Psoas muscle (tissue), 7 donors: ENCODE measurements at regions not wholly inside any gene's neighbourhood (a gene's known extent, or its start where the extent isn't known, plus 50 kb on each side); places are given as distances from the start of the nearest gene placed in this dataset.

Experiments used
- ATAC-seq, 4 donors: fragments of 200-7000 bp; cut with Tn5 transposase; one replicate each; pipeline ENCODE4 v1.9.1; 2020; ENCODE audit warnings: moderate library complexity in 3 of 4, mild to moderate bottlenecking in 2 of 4
- DNase-seq, 2 donors: peaks; one replicate each; pipeline ENCODE4 v3.0.0-alpha.2; 2020
- H3K27ac ChIP-seq: fragments of 200-600 bp; one replicate; pipeline ENCODE4 v1.8.0; 2022
- H3K27me3 ChIP-seq, 3 donors: fragments of 200-600 bp in 1 of 3; one replicate each; pipeline versions ENCODE4 v1.6.1 to v1.8.0; 2013 to 2022; ENCODE audit warnings: low read length in 2 of 3, mild to moderate bottlenecking in 2 of 3, moderate library complexity in 1 of 3; ENCODE audit not compliant: insufficient read depth in 3 of 3
- H3K36me3 ChIP-seq, 2 donors: fragments of 200-600 bp in 1 of 2; one replicate each; pipeline versions ENCODE4 v1.6.1 to v1.8.0; 2013 to 2022; ENCODE audit warnings: low read depth in 1 of 2, mild to moderate bottlenecking in 1 of 2, moderate library complexity in 1 of 2; ENCODE audit not compliant: insufficient read depth in 1 of 2
- H3K4me1 ChIP-seq: fragments of 200-600 bp; one replicate; pipeline ENCODE4 v1.8.0; 2022
- H3K4me3 ChIP-seq: fragments of 200-600 bp; one replicate; pipeline ENCODE4 v1.8.0; 2022; ENCODE audit warnings: mild to moderate bottlenecking
- H3K9me3 ChIP-seq: fragments of 200-600 bp; one replicate; pipeline ENCODE4 v1.8.0; 2022
- WGBS, 3 donors: extraction: QIAGEN DNeasy Blood & Tissue Kit; methylation state at CpG; one replicate each; pipeline versions ENCODE4 v1.1.6 to v1.1.7; 2013; 5-methylcytosine and 5-hydroxymethylcytosine counted together
- intact Hi-C, 2 donors: fragments of 100-400 bp; cut with DNase I; formaldehyde crosslinking; loops; one replicate each; pipeline versions ENCODE4 v1.11.0 to v1.14.2; 2022
- TF ChIP-seq, protein P1 (sequence below): fragments of 200-600 bp; IDR thresholded peaks from one replicate; pipeline ENCODE4 v1.8.0; 2022; ENCODE audit warnings: antibody characterized with exemption
- donor health status: healthy with polysubstance abuse.
- donor health status: DM: no; HTN: no; CAD: no; lungs with moderate emphysema.
- donor health status: Bipolar disorder and iron deficiency.
- donor health status: healthy.
- donor health status: DM: yes; HTN: yes; CAD: no.
- donor health status: DM: no; HTN: no; CAD: no.
- donor health status: DM: yes; HTN: yes; CAD: no.

- TF ChIP-seq, protein P1, sequence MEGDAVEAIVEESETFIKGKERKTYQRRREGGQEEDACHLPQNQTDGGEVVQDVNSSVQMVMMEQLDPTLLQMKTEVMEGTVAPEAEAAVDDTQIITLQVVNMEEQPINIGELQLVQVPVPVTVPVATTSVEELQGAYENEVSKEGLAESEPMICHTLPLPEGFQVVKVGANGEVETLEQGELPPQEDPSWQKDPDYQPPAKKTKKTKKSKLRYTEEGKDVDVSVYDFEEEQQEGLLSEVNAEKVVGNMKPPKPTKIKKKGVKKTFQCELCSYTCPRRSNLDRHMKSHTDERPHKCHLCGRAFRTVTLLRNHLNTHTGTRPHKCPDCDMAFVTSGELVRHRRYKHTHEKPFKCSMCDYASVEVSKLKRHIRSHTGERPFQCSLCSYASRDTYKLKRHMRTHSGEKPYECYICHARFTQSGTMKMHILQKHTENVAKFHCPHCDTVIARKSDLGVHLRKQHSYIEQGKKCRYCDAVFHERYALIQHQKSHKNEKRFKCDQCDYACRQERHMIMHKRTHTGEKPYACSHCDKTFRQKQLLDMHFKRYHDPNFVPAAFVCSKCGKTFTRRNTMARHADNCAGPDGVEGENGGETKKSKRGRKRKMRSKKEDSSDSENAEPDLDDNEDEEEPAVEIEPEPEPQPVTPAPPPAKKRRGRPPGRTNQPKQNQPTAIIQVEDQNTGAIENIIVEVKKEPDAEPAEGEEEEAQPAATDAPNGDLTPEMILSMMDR: no peak
- DNase-seq (no peak), ATAC-seq (no peak)
- no peak overlapping the region for H3K4me3 ChIP-seq
- H3K4me1 ChIP-seq: no peaks in the 10 kb centered on the region
- peaks cover 0 to 7% (median 3%) of the 10 kb centered on the region in 3 donors for H3K27me3 ChIP-seq
- H3K27ac ChIP-seq: no peak overlapping the region
- intact Hi-C loops: no loop called here
- H3K9me3 ChIP-seq: no peaks in the 10 kb centered on the region
- 87 to 88% (median 87%) methylated on average over 12 of the region's 12 CpGs for WGBS, 3 donors
- no peaks in the 10 kb centered on the region for H3K36me3 ChIP-seq
These were observed 270.5 kb upstream of the B3GAT1 start for GRCh38 chr11:134682577-134682976.

DNA sequence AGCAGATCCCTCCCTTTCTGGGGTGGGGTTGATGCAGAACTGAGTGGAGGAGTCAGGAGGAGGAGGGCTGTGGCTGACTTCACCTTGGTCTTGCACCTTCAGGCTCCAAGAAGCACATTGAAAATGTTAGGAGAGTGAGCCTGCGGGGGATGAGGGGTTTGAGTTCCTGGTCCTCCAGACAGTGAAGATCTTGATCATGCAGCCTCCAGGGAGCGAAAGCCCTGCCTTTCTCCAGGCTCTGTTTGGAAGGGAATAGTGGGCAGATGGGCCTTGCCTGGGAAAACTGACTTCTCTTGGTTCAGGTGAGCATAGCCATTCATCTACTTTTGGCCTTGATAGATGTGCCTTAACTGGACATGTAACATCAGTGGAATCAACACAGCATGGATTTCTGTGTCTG, 267.6 kb upstream of the B3GAT1 start:
- no peak for DNase-seq
- TF ChIP-seq, protein P1: no peak
- Histone ChIP-seq H3K9me3 (no peaks in the 10 kb centered on the region), H3K27ac (no peak overlapping the region), H3K36me3 (no peaks in the 10 kb centered on the region), H3K27me3 (peaks cover 0 to 7% (median 3%) of the 10 kb centered on the region in 3 donors), H3K4me1 (no peaks in the 10 kb centered on the region), H3K4me3 (no peak overlapping the region)
- intact Hi-C loops: loop anchor here in 1 of 2 donors (10.0 kb wide), 1 partner anchor 75 kb away; no protein-coding TSS in a partner anchor
- WGBS, 3 donors: 81 to 94% (median 91%) methylated on average over 2 of the region's 2 CpGs
- no peak for ATAC-seq

DNA sequence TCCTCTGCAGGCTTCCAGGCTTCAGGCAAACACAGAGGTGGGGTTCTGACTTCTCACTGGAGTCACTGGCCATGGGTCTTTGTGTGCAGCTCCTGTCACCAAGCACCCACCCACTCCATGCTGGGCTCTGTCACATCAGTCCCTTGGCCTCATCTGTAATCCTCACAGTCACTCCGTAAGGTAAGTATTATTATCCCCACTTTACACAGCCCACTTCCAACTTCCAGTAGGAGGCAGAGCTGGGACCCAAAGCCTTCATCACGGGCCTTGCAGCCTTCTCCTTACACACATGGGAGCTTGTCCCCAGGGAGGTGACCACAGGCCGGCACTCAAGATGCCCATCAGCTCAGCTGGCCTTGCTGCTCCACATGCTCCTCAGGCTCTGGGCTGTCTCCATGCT, 266.7 kb upstream of the B3GAT1 start:
- DNase-seq: no peak
- H3K4me1 ChIP-seq: no peaks in the 10 kb centered on the region
- H3K27me3 ChIP-seq: peaks cover 0 to 7% (median 3%) of the 10 kb centered on the region in 3 donors
- H3K9me3 ChIP-seq: peaks cover 3% of the 10 kb centered on the region
- 55 to 80% (median 60%) methylated on average over 3 of the region's 3 CpGs for WGBS, 3 donors
- no peaks in the 10 kb centered on the region for H3K36me3 ChIP-seq
- H3K27ac ChIP-seq: no peak overlapping the region
- TF ChIP-seq, protein P1: no peak
- no peak overlapping the region for H3K4me3 ChIP-seq
- intact Hi-C loops: loop anchor here in 1 of 2 donors (10.0 kb wide), 1 partner anchor 76 kb away; no protein-coding TSS in a partner anchor
- ATAC-seq: no peak

DNA sequence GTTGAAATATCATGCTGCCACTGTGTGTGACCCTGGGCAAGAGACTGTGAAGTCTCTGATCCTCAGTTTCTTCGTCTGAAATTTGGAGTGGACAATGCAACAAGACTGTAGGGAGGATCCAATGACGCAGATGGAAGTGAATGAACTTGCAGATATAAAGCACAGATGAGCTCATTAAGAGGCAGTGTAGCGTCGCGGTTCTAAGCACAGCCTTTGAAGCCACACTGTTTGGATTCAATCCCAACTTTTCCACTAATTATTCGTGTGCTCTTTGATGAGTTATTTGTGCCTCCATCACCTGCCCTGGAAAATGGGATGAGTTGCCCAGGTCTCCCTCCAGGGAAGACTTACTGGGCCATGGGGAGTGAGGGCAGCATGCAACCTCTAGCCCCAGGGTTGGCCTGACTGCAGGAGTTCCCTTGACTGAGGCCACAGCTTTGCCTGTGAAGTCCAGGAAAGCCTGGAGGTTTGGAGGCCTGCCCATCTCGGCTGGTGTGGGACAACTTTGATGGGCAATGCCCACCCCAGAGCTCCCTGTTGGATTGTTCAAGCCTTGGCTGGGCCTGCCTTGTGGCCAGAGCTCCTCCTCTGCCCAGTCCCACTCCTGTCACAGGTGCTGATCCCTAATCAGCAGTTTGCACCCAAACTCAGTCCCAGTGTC, 266.0 kb upstream of the B3GAT1 start:
- 75 to 84% (median 78%) methylated on average over 7 of the region's 7 CpGs for WGBS, 3 donors
- intact Hi-C loops: loop anchor here in 1 of 2 donors (10.0 kb wide), 1 partner anchor 77 kb away; no protein-coding TSS in a partner anchor

More for the DNA sequence above, 266.0 kb upstream of the B3GAT1 start:
- H3K9me3 ChIP-seq: peaks cover 6% of the 10 kb centered on the region
- TF ChIP-seq, protein P1: no peak
- no peak overlapping the region for H3K4me3 ChIP-seq
- no peaks in the 10 kb centered on the region for H3K4me1 ChIP-seq
- DNase-seq: no peak
- no peaks in the 10 kb centered on the region for H3K36me3 ChIP-seq
- no peak overlapping the region for H3K27ac ChIP-seq
- peaks cover 0 to 7% (median 0%) of the 10 kb centered on the region in 3 donors for H3K27me3 ChIP-seq
- no peak for ATAC-seq
